SK-N-MC (cell line): ENCODE measurements at regions not wholly inside any gene's neighbourhood (a gene's known extent, or its start where the extent isn't known, plus 50 kb on each side); places are given as distances from the start of the nearest gene placed in this dataset.

Experiments used
- EZH2 ChIP-seq: fragments of 200-600 bp; sonication (generic); IDR thresholded peaks from one replicate; pipeline ENCODE4 v1.6.1; 2017; ENCODE audit warnings: antibody characterized with exemption
- POLR2AphosphoS5 ChIP-seq: IDR thresholded peaks from 2 replicates; pipeline ENCODE4 v1.6.1; 2012; ENCODE audit warnings: mild to moderate bottlenecking, low read depth, low read length, borderline replicate concordance

- TF ChIP-seq POLR2AphosphoS5 (no peak), EZH2 (no peak)
Measured at GRCh38 chr1:193625255-193625654, 438.8 kb upstream of the B3GALT2 start.
